Osteocyte (in vitro differentiated cells): ENCODE measurements at regions not wholly inside any gene's neighbourhood (a gene's known extent, or its start where the extent isn't known, plus 50 kb on each side); places are given as distances from the start of the nearest gene placed in this dataset.
"Not testable (repeated sequence)": the region's sequence is repeated elsewhere in the genome, so short reads cannot be mapped to it uniquely, and the experiment has no call there.

Experiments used
- DNase-seq: peaks from one replicate; pipeline ENCODE4 v3.0.0; 2021; ENCODE audit warnings: mixed read lengths; ENCODE audit not compliant: unreplicated experiment; ENCODE audit errors: extremely low spot score
- H3K27ac Mint-ChIP-seq: one replicate; pipeline ENCODE4 v1.8.0; 2021; ENCODE audit warnings: mild to moderate bottlenecking, mixed read lengths; ENCODE audit not compliant: unreplicated experiment
- H3K27me3 Mint-ChIP-seq: one replicate; pipeline ENCODE4 v1.8.0; 2021; ENCODE audit warnings: mixed read lengths; ENCODE audit not compliant: unreplicated experiment
- H3K36me3 Mint-ChIP-seq: one replicate; pipeline ENCODE4 v1.8.0; 2021; ENCODE audit warnings: mixed read lengths; ENCODE audit not compliant: unreplicated experiment
- H3K4me1 Mint-ChIP-seq: one replicate; pipeline ENCODE4 v1.8.0; 2021; ENCODE audit warnings: mixed read lengths; ENCODE audit not compliant: unreplicated experiment
- H3K4me3 Mint-ChIP-seq: one replicate; pipeline ENCODE4 v1.8.0; 2021; ENCODE audit warnings: mild to moderate bottlenecking, moderate library complexity, mixed read lengths; ENCODE audit not compliant: unreplicated experiment
- H3K9me3 Mint-ChIP-seq: one replicate; pipeline ENCODE4 v1.8.0; 2021; ENCODE audit warnings: mixed read lengths; ENCODE audit not compliant: unreplicated experiment
- CTCF ChIP-seq: fragments of 200-600 bp; sonication (generic); IDR thresholded peaks from 2 replicates; pipeline ENCODE4 v1.5.0; 2021; ENCODE audit warnings: antibody characterized with exemption, mild to moderate bottlenecking, moderate library complexity

- H3K9me3 Mint-ChIP-seq: peaks cover 8% of the 10 kb centered on the region
- H3K27ac Mint-ChIP-seq: no peak overlapping the region
- no peak overlapping the region for H3K4me3 Mint-ChIP-seq
- peaks cover 3% of the 10 kb centered on the region for H3K36me3 Mint-ChIP-seq
- peaks cover 41% of the 10 kb centered on the region for H3K4me1 Mint-ChIP-seq
- no peaks in the 10 kb centered on the region for H3K27me3 Mint-ChIP-seq
- no peak for DNase-seq
- TF ChIP-seq CTCF: no peak
Measured at GRCh38 chr4:123233136-123233768, 163.3 kb upstream of the SPRY1 start.

GRCh38 chr4:123234955-123235354, 161.6 kb upstream of the SPRY1 start:
- H3K4me1 Mint-ChIP-seq: peaks cover 43% of the 10 kb centered on the region
- no peak for TF ChIP-seq CTCF
- peaks cover 8% of the 10 kb centered on the region for H3K9me3 Mint-ChIP-seq
- H3K27ac Mint-ChIP-seq: no peak overlapping the region
- no peak overlapping the region for H3K4me3 Mint-ChIP-seq
- peaks cover 7% of the 10 kb centered on the region for H3K36me3 Mint-ChIP-seq
- DNase-seq: no peak
- no peaks in the 10 kb centered on the region for H3K27me3 Mint-ChIP-seq

GRCh38 chr4:123235431-123235830, 161.2 kb upstream of the SPRY1 start:
- Mint-ChIP-seq H3K4me3 (no peak overlapping the region), H3K27ac (peak overlapping the region; percentile 39), H3K4me1 (peaks cover 42% of the 10 kb centered on the region), H3K9me3 (peaks cover 8% of the 10 kb centered on the region), H3K27me3 (no peaks in the 10 kb centered on the region), H3K36me3 (peaks cover 8% of the 10 kb centered on the region)
- no peak for DNase-seq
- no peak for TF ChIP-seq CTCF

- TF ChIP-seq CTCF: no peak
- no peak overlapping the region for H3K27ac Mint-ChIP-seq
- H3K4me3 Mint-ChIP-seq: no peak overlapping the region
- no peaks in the 10 kb centered on the region for H3K27me3 Mint-ChIP-seq
- DNase-seq: no peak
- H3K36me3 Mint-ChIP-seq: peaks cover 5% of the 10 kb centered on the region
- H3K4me1 Mint-ChIP-seq: peaks cover 40% of the 10 kb centered on the region
- peaks cover 3% of the 10 kb centered on the region for H3K9me3 Mint-ChIP-seq
Measured at GRCh38 chr4:123236606-123237005, 160.0 kb upstream of the SPRY1 start.

GRCh38 chr4:123240286-123240685, 156.3 kb upstream of the SPRY1 start:
- H3K27ac Mint-ChIP-seq: not testable (repeated sequence)

GRCh38 chr4:123243220-123243619, 153.4 kb upstream of the SPRY1 start:
- not testable (repeated sequence) for H3K36me3 Mint-ChIP-seq, H3K9me3 Mint-ChIP-seq

More at GRCh38 chr4:123240286-123240685, 156.3 kb upstream of the SPRY1 start:
- DNase-seq, H3K27me3 Mint-ChIP-seq, H3K4me3 Mint-ChIP-seq, H3K36me3 Mint-ChIP-seq, H3K9me3 Mint-ChIP-seq: not testable (repeated sequence)
- H3K4me1 Mint-ChIP-seq: peaks cover 25% of the 10 kb centered on the region

More at GRCh38 chr4:123243220-123243619, 153.4 kb upstream of the SPRY1 start:
- H3K27ac Mint-ChIP-seq, H3K27me3 Mint-ChIP-seq, H3K4me3 Mint-ChIP-seq, DNase-seq: not testable (repeated sequence)
- peaks cover 18% of the 10 kb centered on the region for H3K4me1 Mint-ChIP-seq
